ENCODE measurements at regions not wholly inside any gene's neighbourhood (a gene's known extent, or its start where the extent isn't known, plus 50 kb on each side); places are given as distances from the start of the nearest gene placed in this dataset.

DNA sequence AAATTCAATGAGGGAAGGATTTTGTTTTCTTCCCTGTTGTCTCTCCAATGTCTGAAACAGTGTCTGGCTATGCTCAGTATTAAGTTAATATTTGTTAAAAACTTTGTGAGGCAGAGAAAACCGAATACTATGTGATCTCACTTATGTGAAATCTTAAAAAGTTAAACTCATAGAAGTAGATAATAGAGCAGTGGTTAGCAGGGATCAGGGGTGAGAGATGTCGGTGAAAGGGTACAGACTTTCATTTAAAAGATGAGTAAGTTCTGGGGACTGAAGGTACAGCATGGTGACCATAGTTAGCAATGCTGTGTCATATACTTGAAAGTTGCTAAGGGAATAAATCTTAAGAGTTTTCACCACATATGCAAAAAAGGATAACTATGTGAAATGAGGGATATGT, 244.6 kb downstream of the AASDHPPT start:
- TF ChIP-seq POLR2A (IDR thresholded peaks at IDR 0.05), result no peak
- TF ChIP-seq, protein P1, sequence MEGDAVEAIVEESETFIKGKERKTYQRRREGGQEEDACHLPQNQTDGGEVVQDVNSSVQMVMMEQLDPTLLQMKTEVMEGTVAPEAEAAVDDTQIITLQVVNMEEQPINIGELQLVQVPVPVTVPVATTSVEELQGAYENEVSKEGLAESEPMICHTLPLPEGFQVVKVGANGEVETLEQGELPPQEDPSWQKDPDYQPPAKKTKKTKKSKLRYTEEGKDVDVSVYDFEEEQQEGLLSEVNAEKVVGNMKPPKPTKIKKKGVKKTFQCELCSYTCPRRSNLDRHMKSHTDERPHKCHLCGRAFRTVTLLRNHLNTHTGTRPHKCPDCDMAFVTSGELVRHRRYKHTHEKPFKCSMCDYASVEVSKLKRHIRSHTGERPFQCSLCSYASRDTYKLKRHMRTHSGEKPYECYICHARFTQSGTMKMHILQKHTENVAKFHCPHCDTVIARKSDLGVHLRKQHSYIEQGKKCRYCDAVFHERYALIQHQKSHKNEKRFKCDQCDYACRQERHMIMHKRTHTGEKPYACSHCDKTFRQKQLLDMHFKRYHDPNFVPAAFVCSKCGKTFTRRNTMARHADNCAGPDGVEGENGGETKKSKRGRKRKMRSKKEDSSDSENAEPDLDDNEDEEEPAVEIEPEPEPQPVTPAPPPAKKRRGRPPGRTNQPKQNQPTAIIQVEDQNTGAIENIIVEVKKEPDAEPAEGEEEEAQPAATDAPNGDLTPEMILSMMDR (IDR thresholded peaks at IDR 0.05 in 4 of 5, conservative IDR thresholded peaks at IDR 0.05 in 1 of 5), result no peak
- intact Hi-C loops (cut with DNase I; ENCODE audit: low total_unique reads), result no loop called here
- Histone ChIP-seq H3K9me3 (no peaks in the 10 kb centered on the region), H3K27ac (no peak overlapping the region), H3K4me3 (no peak overlapping the region), H3K27me3 (no peaks in the 10 kb centered on the region), H3K4me1 (no peaks in the 10 kb centered on the region), H3K36me3 (no peaks in the 10 kb centered on the region)
- in situ Hi-C loops (cut with MboI; ENCODE audit: low sequenced_read_pairs in 4 of 4), result no loop called here
- ATAC-seq (no peak), DNase-seq (no peak)

DNA sequence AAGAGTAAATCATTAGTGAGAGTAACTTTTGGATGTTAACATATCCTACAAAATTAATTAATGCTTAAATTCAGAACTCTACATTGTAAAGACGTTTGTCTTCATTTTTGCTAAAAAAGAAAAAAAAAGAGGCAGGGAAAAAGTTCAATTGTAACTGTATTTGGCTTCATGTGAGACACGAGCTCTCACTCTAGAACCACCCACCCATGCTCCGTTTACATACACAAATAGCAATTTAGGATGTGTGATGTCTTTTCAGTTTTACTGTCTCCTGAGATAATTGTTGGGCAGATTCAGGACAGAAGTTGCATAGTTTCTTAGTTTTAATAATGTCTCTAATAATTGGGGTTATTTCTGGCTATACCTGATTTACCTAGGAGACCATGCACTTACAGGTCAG, 248.6 kb downstream of the AASDHPPT start:
- TF ChIP-seq POLR2A (IDR thresholded peaks at IDR 0.05), result no peak
- TF ChIP-seq, protein P1 (IDR thresholded peaks at IDR 0.05 in 4 of 5, conservative IDR thresholded peaks at IDR 0.05 in 1 of 5), result no peak
- no peaks in the 10 kb centered on the region for H3K27me3 ChIP-seq
- no peak for ATAC-seq
- intact Hi-C loops (cut with DNase I; ENCODE audit: low total_unique reads), result no loop called here
- H3K4me3 ChIP-seq, result no peak overlapping the region
- H3K27ac ChIP-seq, result no peak overlapping the region
- in situ Hi-C loops (cut with MboI; ENCODE audit: low sequenced_read_pairs in 4 of 4), result no loop called here
- H3K9me3 ChIP-seq, result no peaks in the 10 kb centered on the region
- H3K4me1 ChIP-seq, result no peaks in the 10 kb centered on the region
- no peaks in the 10 kb centered on the region for H3K36me3 ChIP-seq
- DNase-seq, result no peak

DNA sequence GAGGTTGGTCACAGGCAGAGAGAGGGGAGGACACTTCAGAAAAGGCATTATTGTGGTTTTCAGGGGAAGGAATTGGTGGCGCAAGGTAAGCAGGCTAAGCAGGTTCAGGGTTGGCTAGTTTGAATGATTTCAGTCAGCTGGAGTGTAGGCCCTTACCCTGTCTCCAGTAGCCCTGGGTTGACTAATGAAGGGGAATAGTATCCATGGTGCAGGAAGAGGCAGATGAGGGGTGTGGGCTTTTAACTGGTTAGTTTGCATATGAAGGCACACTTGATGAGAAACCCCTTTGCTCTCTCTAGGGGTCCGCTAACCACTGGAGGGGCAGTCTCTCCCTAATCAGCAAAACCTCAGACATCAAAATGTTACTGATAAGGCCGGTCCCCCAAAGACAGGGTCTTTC, 249.7 kb downstream of the AASDHPPT start:
- in situ Hi-C loops (cut with MboI; ENCODE audit: low sequenced_read_pairs in 4 of 4) (no loop called here), intact Hi-C loops (cut with DNase I; ENCODE audit: low total_unique reads) (no loop called here)
- no peaks in the 10 kb centered on the region for H3K4me1 ChIP-seq
- no peak overlapping the region for H3K27ac ChIP-seq
- no peaks in the 10 kb centered on the region for H3K27me3 ChIP-seq
- H3K9me3 ChIP-seq, result no peaks in the 10 kb centered on the region
- DNase-seq (no peak), ATAC-seq (no peak)
- H3K4me3 ChIP-seq, result no peak overlapping the region
- TF ChIP-seq POLR2A (IDR thresholded peaks at IDR 0.05), result no peak
- TF ChIP-seq, protein P1 (IDR thresholded peaks at IDR 0.05 in 4 of 5, conservative IDR thresholded peaks at IDR 0.05 in 1 of 5), result no peak
- H3K36me3 ChIP-seq, result no peaks in the 10 kb centered on the region

DNA sequence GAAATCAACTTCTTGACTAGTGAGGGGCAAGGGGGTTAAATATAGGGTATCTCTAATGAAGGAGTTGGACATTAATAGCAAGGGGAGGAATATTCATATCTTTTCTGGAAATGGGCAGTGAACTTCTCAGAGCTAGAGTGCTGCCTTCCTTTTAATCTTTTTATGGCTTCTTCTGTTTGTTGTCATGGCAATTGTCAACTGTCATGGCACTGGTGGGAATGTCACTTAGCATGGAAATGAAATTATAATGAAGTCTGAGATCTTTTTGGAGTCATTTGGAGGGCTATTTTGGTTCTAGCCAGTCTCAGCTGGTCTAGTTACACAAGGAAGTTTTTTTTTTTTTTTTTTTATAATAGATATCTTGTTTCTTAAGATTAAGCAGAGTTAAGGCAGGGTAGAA, 250.2 kb downstream of the AASDHPPT start:
- intact Hi-C loops (cut with DNase I; ENCODE audit: low total_unique reads), result no loop called here
- Histone ChIP-seq H3K9me3 (no peaks in the 10 kb centered on the region), H3K36me3 (no peaks in the 10 kb centered on the region), H3K4me3 (no peak overlapping the region), H3K4me1 (no peaks in the 10 kb centered on the region), H3K27ac (no peak overlapping the region), H3K27me3 (no peaks in the 10 kb centered on the region)
- TF ChIP-seq, protein P1 (IDR thresholded peaks at IDR 0.05 in 4 of 5, conservative IDR thresholded peaks at IDR 0.05 in 1 of 5), result no peak
- no peak for TF ChIP-seq POLR2A (IDR thresholded peaks at IDR 0.05)
- DNase-seq (no peak), ATAC-seq (no peak)
- in situ Hi-C loops (cut with MboI; ENCODE audit: low sequenced_read_pairs in 4 of 4), result no loop called here

DNA sequence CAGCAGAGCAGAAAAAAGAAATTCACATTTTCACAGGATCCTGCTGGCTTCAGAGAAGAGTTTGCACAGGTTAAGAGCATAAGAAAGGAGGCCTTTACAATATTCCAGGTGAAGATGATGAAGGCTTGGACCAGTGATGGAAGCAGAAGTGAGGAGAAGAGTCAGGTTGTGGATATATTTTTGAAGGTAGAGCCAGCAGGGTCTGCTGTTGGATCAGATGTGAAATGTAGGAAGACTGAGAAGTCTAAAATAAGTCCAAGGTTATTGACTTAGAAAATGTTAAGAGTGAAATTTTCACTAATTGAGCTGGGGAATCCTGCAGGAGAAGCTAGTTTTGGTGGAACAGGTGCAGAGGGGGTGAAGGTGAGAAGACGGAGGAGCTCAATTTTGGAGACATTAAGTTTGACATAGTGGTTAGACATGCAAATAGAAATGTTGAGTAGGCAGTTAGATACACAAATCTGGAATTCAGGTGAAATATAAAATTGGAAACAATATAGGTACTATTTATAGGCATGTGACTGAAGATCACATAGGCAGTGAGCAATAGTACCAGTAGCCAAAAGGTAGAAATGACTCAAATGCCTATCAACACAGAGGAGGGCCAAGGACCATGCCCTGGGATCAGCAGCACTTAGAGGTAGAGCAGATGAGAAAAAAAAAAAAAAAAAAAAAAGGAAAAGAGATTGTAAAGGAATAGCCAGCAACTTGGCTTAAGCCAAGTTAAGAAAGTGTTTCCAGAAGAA, 252.0 kb downstream of the AASDHPPT start:
- DNase-seq (no peak), ATAC-seq (no peak)
- intact Hi-C loops (cut with DNase I; ENCODE audit: low total_unique reads) (no loop called here), in situ Hi-C loops (cut with MboI; ENCODE audit: low sequenced_read_pairs in 4 of 4) (no loop called here)
- no peaks in the 10 kb centered on the region for H3K9me3 ChIP-seq
- no peak for TF ChIP-seq POLR2A (IDR thresholded peaks at IDR 0.05)
- TF ChIP-seq, protein P1 (IDR thresholded peaks at IDR 0.05 in 4 of 5, conservative IDR thresholded peaks at IDR 0.05 in 1 of 5), result no peak
- no peaks in the 10 kb centered on the region for H3K4me1 ChIP-seq
- H3K27me3 ChIP-seq, result no peaks in the 10 kb centered on the region
- no peak overlapping the region for H3K4me3 ChIP-seq
- H3K27ac ChIP-seq, result no peak overlapping the region
- H3K36me3 ChIP-seq, result no peaks in the 10 kb centered on the region
